GM10266 (cell line): ENCODE measurements at regions not wholly inside any gene's neighbourhood (a gene's known extent, or its start where the extent isn't known, plus 50 kb on each side); places are given as distances from the start of the nearest gene placed in this dataset.

Source experiments
- DNase-seq: peaks from one replicate; pipeline ENCODE4 v3.0.0; 2012; ENCODE audit errors: extremely low spot score
- CTCF ChIP-seq: IDR thresholded peaks from 2 replicates; pipeline ENCODE4 v1.5.1; 2012; ENCODE audit warnings: mild to moderate bottlenecking, low read depth; ENCODE audit not compliant: control insufficient read depth, insufficient read depth; ENCODE audit errors: missing control alignments

DNA sequence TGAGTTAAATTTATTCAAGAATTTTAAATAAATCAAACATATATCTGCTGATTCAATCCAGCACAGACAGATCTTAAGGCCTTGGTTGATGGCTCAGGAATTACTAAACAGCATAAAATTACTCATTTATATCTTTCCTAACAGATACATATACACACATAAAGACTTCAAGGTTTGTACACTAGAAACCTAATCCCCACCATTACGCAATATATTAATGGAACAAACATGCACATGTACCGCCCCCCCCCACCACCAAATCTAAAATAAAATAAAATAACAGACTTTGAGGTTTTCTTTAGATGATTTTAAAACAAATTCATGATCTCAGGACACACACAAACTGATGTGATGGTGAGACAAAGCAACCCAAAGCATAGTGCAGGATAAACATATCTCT is 333.9 kb upstream of the DDX53 start:
- DNase-seq, result no peak
- TF ChIP-seq CTCF, result no peak

DNA sequence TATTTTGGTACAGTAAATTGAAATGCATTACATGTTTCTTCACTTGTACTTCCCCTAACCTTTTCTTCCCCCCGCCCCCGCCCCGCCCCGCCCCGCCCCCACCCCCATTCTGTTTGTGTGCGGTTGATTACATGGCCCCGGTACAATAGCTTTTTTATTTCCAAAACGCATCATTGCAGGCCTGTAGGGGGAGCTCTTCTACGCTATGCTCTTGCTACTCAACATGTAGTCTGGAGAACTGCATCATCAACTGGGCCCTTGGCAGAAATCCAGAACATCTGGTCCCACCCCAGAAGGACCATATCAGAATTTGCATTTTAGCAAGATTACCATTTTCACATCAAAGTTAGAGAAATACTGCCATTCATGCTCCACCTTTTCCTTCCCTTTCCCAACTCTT is 333.3 kb upstream of the DDX53 start:
- peak; percentile 2 for DNase-seq

GRCh38 chrX:22674932-22675331 is 324.8 kb upstream of the DDX53 start:
- TF ChIP-seq CTCF, result no peak
- DNase-seq, result no peak

More for the DNA sequence above, 333.3 kb upstream of the DDX53 start:
- no peak for TF ChIP-seq CTCF

GRCh38 chrX:22686138-22686541 is 313.6 kb upstream of the DDX53 start:
- no peak for DNase-seq
- no peak for TF ChIP-seq CTCF

GRCh38 chrX:22689290-22689689 is 310.5 kb upstream of the DDX53 start:
- TF ChIP-seq CTCF, result no peak
- no peak for DNase-seq

DNA sequence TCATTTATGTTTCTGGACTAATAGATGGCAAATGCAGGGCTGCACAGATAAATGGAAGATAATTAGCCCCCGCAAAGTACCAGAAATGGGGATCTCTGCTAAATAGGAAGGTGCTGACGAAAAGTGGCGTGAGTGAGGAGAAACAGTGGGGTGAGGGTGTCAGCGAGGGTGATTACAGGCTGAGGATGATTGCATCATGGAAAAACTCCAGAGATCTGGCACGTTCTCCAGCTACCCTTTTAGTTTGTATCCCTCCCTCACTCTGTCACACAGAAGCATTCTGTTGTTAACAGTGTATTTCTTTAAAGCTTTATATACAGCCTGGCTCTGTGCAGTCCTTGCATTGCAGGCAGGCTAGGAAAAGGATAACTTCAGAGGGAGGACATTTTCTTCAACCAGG is 309.6 kb upstream of the DDX53 start:
- no peak for TF ChIP-seq CTCF
- DNase-seq, result no peak

- no peak for TF ChIP-seq CTCF
- DNase-seq, result no peak
Observed at GRCh38 chrX:22691966-22692565, 307.7 kb upstream of the DDX53 start.
